A549 (cell line): ENCODE measurements at regions not wholly inside any gene's neighbourhood (a gene's known extent, or its start where the extent isn't known, plus 50 kb on each side); places are given as distances from the start of the nearest gene placed in this dataset.

ENCODE experiments used
- EHMT2 ChIP-seq: fragments of 200-600 bp; sonication (generic); IDR thresholded peaks from 2 replicates; pipeline ENCODE4 v1.6.1; 2016; ENCODE audit warnings: antibody characterized with exemption, low read depth, mild to moderate bottlenecking, moderate library complexity
- NFE2L2 ChIP-seq: fragments of 150-350 bp; conservative IDR thresholded peaks from 2 replicates; pipeline ENCODE4 v1.6.1; 2014; ENCODE audit warnings: low read length

DNA sequence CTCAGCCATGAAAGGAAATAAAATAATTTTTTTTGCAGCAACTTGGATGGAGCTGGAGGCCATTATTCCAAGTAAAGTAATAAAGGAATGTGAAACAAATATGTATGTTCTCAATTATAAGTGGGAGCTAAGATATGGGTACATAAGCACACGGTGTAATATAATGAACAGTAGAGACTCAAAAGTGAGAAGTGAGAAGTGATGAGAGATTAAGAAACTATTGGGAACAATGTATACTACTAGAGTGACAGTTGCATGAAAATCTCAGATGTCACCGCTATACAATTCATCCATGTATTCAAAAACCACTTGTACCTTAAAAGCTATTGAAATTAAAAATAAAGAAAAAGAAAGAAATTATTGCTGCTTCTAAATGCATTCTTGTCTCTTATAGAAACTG lies 182.9 kb upstream of the TACR3 start:
- TF ChIP-seq EHMT2 (no peak), NFE2L2 (no peak)
